ENCODE measurements at regions not wholly inside any gene's neighbourhood (a gene's known extent, or its start where the extent isn't known, plus 50 kb on each side); places are given as distances from the start of the nearest gene placed in this dataset.
A peak's percentile ranks its signal among the peaks of the same experiment; 100 is the strongest.

DNA sequence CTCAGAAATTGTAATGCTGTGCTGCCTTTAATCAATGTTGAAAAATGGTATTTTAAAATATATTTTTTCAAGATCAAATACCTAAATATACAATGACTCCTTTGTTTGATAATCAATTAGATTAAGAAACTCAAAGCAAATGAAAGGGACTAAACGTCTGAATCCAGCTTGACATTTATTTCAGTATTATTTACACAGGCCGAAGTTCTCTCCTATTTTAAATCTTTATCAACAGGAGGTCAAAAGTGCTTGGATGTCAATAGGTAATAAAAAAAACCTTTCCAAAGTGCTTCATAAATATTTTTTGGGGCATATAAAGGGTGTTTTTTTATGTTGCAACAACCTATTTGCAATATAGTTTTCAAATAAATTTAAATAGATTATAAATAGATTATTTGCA is 1201.7 kb upstream of the SLC39A10 start:
- H3K27me3 ChIP-seq, result no peaks in the 10 kb centered on the region
- no peaks in the 10 kb centered on the region for H3K4me1 ChIP-seq (ENCODE audit: insufficient read depth)
- TF ChIP-seq, protein P1, sequence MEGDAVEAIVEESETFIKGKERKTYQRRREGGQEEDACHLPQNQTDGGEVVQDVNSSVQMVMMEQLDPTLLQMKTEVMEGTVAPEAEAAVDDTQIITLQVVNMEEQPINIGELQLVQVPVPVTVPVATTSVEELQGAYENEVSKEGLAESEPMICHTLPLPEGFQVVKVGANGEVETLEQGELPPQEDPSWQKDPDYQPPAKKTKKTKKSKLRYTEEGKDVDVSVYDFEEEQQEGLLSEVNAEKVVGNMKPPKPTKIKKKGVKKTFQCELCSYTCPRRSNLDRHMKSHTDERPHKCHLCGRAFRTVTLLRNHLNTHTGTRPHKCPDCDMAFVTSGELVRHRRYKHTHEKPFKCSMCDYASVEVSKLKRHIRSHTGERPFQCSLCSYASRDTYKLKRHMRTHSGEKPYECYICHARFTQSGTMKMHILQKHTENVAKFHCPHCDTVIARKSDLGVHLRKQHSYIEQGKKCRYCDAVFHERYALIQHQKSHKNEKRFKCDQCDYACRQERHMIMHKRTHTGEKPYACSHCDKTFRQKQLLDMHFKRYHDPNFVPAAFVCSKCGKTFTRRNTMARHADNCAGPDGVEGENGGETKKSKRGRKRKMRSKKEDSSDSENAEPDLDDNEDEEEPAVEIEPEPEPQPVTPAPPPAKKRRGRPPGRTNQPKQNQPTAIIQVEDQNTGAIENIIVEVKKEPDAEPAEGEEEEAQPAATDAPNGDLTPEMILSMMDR (IDR thresholded peaks at IDR 0.05; ENCODE audit: poor library complexity), result no peak
- TF ChIP-seq EZH2 (IDR thresholded peaks at IDR 0.05; ENCODE audit: borderline replicate concordance), result no peak
- TF ChIP-seq EZH2phosphoT487 (IDR thresholded peaks at IDR 0.05; ENCODE audit: low read depth, severe bottlenecking, unreplicated experiment), result no peak
- no peaks in the 10 kb centered on the region for H3K9me2 ChIP-seq (replicated peaks; ENCODE audit: insufficient read depth)
- peak overlapping the region; percentile 52 for H3K4me2 ChIP-seq
- H4K20me1 ChIP-seq (ENCODE audit: insufficient read depth, poor library complexity, severe bottlenecking), result no peaks in the 10 kb centered on the region
- H3K36me3 ChIP-seq (replicated peaks; ENCODE audit: insufficient read depth, low read depth), result no peaks in the 10 kb centered on the region
- no peak overlapping the region for H2AFZ ChIP-seq
- no peak overlapping the region for H3K4me3 ChIP-seq
- DNase-seq (ENCODE audit: low spot score), result no peak
- 36% methylated on average over 2 of the region's 2 CpGs for WGBS (ENCODE audit: low lambda C conversion rate, missing lambda C conversion rate)
- H3K9me3 ChIP-seq (ENCODE audit: low read depth), result no peaks in the 10 kb centered on the region
- no peaks in the 10 kb centered on the region for H3K79me2 ChIP-seq
- peak overlapping the region; percentile 20 for H3K27ac ChIP-seq

DNA sequence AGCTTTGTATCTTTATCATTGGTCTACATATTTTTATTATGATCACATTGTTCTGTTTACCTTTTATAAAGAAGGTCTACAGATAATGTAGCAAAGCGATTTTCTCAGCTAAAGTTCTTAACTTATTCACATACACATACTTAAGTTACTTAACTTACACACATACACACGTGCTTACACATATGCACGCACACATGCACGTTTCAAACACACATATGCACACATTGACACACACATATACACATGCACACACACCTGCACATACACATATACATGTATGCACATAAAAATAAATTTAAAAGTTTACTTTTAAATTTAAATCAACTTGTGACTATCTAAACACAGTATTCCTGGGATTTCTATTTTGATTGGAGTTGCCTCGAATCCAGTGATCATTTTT is 1204.5 kb upstream of the SLC39A10 start:
- Histone ChIP-seq H3K27ac (no peak overlapping the region), H3K4me1 (ENCODE audit: insufficient read depth) (no peaks in the 10 kb centered on the region), H3K9me2 (replicated peaks; ENCODE audit: insufficient read depth) (no peaks in the 10 kb centered on the region), H3K4me2 (no peak overlapping the region), H3K27me3 (no peaks in the 10 kb centered on the region), H3K79me2 (no peaks in the 10 kb centered on the region), H3K36me3 (replicated peaks; ENCODE audit: insufficient read depth, low read depth) (no peaks in the 10 kb centered on the region), H3K4me3 (no peak overlapping the region), H2AFZ (no peak overlapping the region), H3K9me3 (ENCODE audit: low read depth) (no peaks in the 10 kb centered on the region), H4K20me1 (ENCODE audit: insufficient read depth, poor library complexity, severe bottlenecking) (no peaks in the 10 kb centered on the region)
- TF ChIP-seq EZH2phosphoT487 (IDR thresholded peaks at IDR 0.05; ENCODE audit: low read depth, severe bottlenecking, unreplicated experiment) (no peak), EZH2 (IDR thresholded peaks at IDR 0.05; ENCODE audit: borderline replicate concordance) (no peak)
- TF ChIP-seq, protein P1 (IDR thresholded peaks at IDR 0.05; ENCODE audit: poor library complexity), result no peak
- 77% methylated on average over 5 of the region's 5 CpGs for WGBS (ENCODE audit: low lambda C conversion rate, missing lambda C conversion rate)
- no peak for DNase-seq (ENCODE audit: low spot score)

DNA sequence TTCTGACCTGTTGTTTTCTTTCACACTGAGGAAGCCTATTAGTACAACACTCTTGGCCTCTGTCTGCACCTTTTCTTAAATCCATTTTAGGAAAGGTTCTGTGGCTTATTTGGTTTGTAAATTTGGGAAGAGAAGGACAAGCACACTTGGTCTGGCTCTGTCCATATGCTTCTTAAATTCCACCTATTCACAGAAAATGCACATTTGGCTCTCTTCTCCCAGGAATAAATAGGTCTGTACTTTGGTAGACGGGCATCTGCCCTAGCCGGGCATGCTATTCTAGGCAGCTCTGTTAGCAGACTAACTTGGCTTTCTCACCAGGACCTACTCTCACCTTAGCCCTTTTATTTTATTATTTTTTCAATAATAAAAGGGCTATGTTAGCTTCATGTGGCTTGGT is 1211.8 kb upstream of the SLC39A10 start:
- H3K36me3 ChIP-seq (replicated peaks; ENCODE audit: insufficient read depth, low read depth), result no peaks in the 10 kb centered on the region
- TF ChIP-seq, protein P1 (IDR thresholded peaks at IDR 0.05; ENCODE audit: poor library complexity), result no peak
- no peak for TF ChIP-seq EZH2phosphoT487 (IDR thresholded peaks at IDR 0.05; ENCODE audit: low read depth, severe bottlenecking, unreplicated experiment)
- no peak for TF ChIP-seq EZH2 (IDR thresholded peaks at IDR 0.05; ENCODE audit: borderline replicate concordance)
- no peak overlapping the region for H3K4me2 ChIP-seq
- H2AFZ ChIP-seq, result no peak overlapping the region
- no peaks in the 10 kb centered on the region for H4K20me1 ChIP-seq (ENCODE audit: insufficient read depth, poor library complexity, severe bottlenecking)
- no peaks in the 10 kb centered on the region for H3K9me3 ChIP-seq (ENCODE audit: low read depth)
- no peaks in the 10 kb centered on the region for H3K27me3 ChIP-seq
- H3K4me3 ChIP-seq, result no peak overlapping the region
- no peaks in the 10 kb centered on the region for H3K4me1 ChIP-seq (ENCODE audit: insufficient read depth)
- DNase-seq (ENCODE audit: low spot score), result no peak
- no peak overlapping the region for H3K27ac ChIP-seq
- H3K9me2 ChIP-seq (replicated peaks; ENCODE audit: insufficient read depth), result no peaks in the 10 kb centered on the region
- WGBS (ENCODE audit: low lambda C conversion rate, missing lambda C conversion rate), result 89% methylated on average over 2 of the region's 2 CpGs
- H3K79me2 ChIP-seq, result no peaks in the 10 kb centered on the region

DNA sequence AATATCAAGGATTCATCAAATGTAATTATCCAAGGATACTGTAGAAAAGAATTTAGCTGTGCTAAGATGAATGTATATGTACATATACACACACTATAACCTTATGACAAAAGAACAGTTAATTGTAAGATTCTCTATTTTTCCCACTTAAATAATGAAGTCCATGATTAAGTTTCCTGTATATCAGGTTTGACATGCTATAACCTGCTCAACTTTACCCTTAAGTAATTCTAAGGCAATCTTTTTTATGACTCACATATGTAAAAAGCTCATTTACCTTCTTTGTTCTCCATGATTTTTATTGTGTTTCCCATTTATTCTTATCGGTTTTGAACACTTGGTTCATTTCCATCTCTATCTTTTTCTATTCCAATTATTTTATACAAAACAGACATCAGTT is 1213.1 kb upstream of the SLC39A10 start:
- Histone ChIP-seq H3K27me3 (no peaks in the 10 kb centered on the region), H2AFZ (no peak overlapping the region), H3K4me3 (no peak overlapping the region), H3K9me2 (replicated peaks; ENCODE audit: insufficient read depth) (no peaks in the 10 kb centered on the region), H3K4me2 (no peak overlapping the region), H3K9me3 (ENCODE audit: low read depth) (no peaks in the 10 kb centered on the region), H3K27ac (no peak overlapping the region), H3K4me1 (ENCODE audit: insufficient read depth) (no peaks in the 10 kb centered on the region), H4K20me1 (ENCODE audit: insufficient read depth, poor library complexity, severe bottlenecking) (no peaks in the 10 kb centered on the region), H3K36me3 (replicated peaks; ENCODE audit: insufficient read depth, low read depth) (no peaks in the 10 kb centered on the region), H3K79me2 (no peaks in the 10 kb centered on the region)
- no peak for TF ChIP-seq EZH2 (IDR thresholded peaks at IDR 0.05; ENCODE audit: borderline replicate concordance)
- TF ChIP-seq, protein P1 (IDR thresholded peaks at IDR 0.05; ENCODE audit: poor library complexity), result no peak
- no peak for TF ChIP-seq EZH2phosphoT487 (IDR thresholded peaks at IDR 0.05; ENCODE audit: low read depth, severe bottlenecking, unreplicated experiment)
- DNase-seq (ENCODE audit: low spot score), result no peak
- WGBS (ENCODE audit: low lambda C conversion rate, missing lambda C conversion rate), result 60% methylated on average over 1 of the region's 1 CpG

All from hepatocyte (in vitro differentiated cells).